CD4-positive, alpha-beta T cell (primary cell): ENCODE measurements at regions not wholly inside any gene's neighbourhood (a gene's known extent, or its start where the extent isn't known, plus 50 kb on each side); places are given as distances from the start of the nearest gene placed in this dataset.

Experiments used
- ATAC-seq: fragments of 200-7000 bp; cut with Tn5 transposase; one replicate; pipeline ENCODE4 v1.10.0; 2022; ENCODE audit warnings: mild to moderate bottlenecking; ENCODE audit not compliant: poor library complexity
- CTCF ChIA-PET: fragments of 350-600 bp; sonication (Branson Sonifier 250); formaldehyde crosslinking; loops from one replicate; lab custom pipeline; 2021; ENCODE audit warnings: antibody characterized with exemption, inconsistent platforms; lab: Charles Lee
- POLR2A ChIA-PET: fragments of 350-600 bp; sonication (Branson Sonifier 250); formaldehyde crosslinking; loops from one replicate; lab custom pipeline; 2021; ENCODE audit warnings: antibody characterized with exemption, inconsistent platforms; lab: Charles Lee
- DNase-seq, 14 experiments: peaks; one replicate each; pipeline ENCODE4 v3.0.0-alpha.2; 2013 to 2020; ENCODE audit warnings: mixed read lengths in 2 of 14
- H3K27ac ChIP-seq, 2 donors: one replicate each; pipeline versions ENCODE4 v1.5.1 to v1.7.0; 2013; ENCODE audit warnings: low read length in 2 of 2, low read depth in 1 of 2, mild to moderate bottlenecking in 1 of 2
- H3K27me3 ChIP-seq, 2 experiments: 1 replicate in 1 of 2; 2 replicates in 1 of 2; pipeline versions ENCODE4 v1.6.1 to v1.7.0; 2013; ENCODE audit warnings: low read length in 2 of 2, control low read depth in 1 of 2, mild to moderate bottlenecking in 1 of 2, moderate library complexity in 1 of 2; ENCODE audit not compliant: insufficient read depth in 2 of 2, control insufficient read depth in 1 of 2
- H3K36me3 ChIP-seq: one replicate; pipeline ENCODE4 v1.6.1; 2013; ENCODE audit warnings: low read length, control low read depth; ENCODE audit not compliant: insufficient read depth
- H3K4me1 ChIP-seq: one replicate; pipeline ENCODE4 v1.6.1; 2013; ENCODE audit warnings: low read length, control low read depth; ENCODE audit not compliant: insufficient read depth
- H3K4me3 ChIP-seq: one replicate; pipeline ENCODE4 v1.5.1; 2013; ENCODE audit warnings: mild to moderate bottlenecking, low read length, moderate library complexity
- H3K9me3 ChIP-seq, 2 experiments: 1 replicate in 1 of 2; 2 replicates in 1 of 2; pipeline versions ENCODE4 v1.6.1 to v1.7.0; 2013; ENCODE audit warnings: low read length in 2 of 2, mild to moderate bottlenecking in 2 of 2, control low read depth in 1 of 2, moderate library complexity in 1 of 2; ENCODE audit not compliant: control insufficient read depth in 1 of 2, insufficient read depth in 1 of 2
- H3K27ac Mint-ChIP-seq: one replicate; pipeline ENCODE4 v1.8.0; 2020; ENCODE audit warnings: mixed read lengths
- H3K27me3 Mint-ChIP-seq: one replicate; pipeline ENCODE4 v1.8.0; 2021; ENCODE audit warnings: mixed read lengths
- H3K36me3 Mint-ChIP-seq: one replicate; pipeline ENCODE4 v1.8.0; 2021; ENCODE audit warnings: low read depth, mixed read lengths
- H3K4me1 Mint-ChIP-seq: one replicate; pipeline ENCODE4 v1.8.0; 2021; ENCODE audit warnings: low read depth, mixed read lengths
- H3K4me3 Mint-ChIP-seq: one replicate; pipeline ENCODE4 v1.8.0; 2020; ENCODE audit warnings: mild to moderate bottlenecking, mixed read lengths
- H3K9me3 Mint-ChIP-seq: one replicate; pipeline ENCODE4 v1.8.0; 2020; ENCODE audit warnings: mixed read lengths
- intact Hi-C, 2 experiments: fragments of 100-400 bp; cut with DNase I in 1 of 2; cut with micrococcal nuclease in 1 of 2; formaldehyde crosslinking; loops; one replicate each; pipeline versions ENCODE4 v1.15.1 to v1.9.0; 2023 to 2025; cut with DNase I, micrococcal nuclease
- TF ChIP-seq, protein P1 (sequence below): fragments of 200-600 bp; IDR thresholded peaks from one replicate; pipeline ENCODE4 v1.8.0; 2022; ENCODE audit warnings: antibody characterized with exemption, mild to moderate bottlenecking

DNA sequence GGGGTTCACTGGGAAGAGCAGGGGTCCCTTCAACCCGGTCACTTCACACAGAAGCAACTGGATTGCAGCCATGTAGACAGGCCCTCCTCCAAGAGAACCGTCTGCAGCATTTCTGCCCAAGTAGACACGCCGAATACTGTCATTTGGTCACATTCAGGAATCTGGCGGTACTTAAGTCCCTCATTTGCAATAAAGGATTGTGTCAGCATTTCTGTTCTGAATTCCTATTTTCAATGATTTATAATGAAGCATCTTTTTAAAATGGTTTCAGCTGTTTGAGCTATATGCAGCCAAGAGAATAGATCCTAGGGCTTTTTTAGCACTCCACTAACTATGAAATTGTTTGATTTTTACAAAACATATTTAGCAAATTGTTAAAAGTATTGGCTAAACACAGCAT, 143.5 kb upstream of the SOX1 start:
- ChIA-PET CTCF (no interaction called here), POLR2A (no interaction called here)

DNA sequence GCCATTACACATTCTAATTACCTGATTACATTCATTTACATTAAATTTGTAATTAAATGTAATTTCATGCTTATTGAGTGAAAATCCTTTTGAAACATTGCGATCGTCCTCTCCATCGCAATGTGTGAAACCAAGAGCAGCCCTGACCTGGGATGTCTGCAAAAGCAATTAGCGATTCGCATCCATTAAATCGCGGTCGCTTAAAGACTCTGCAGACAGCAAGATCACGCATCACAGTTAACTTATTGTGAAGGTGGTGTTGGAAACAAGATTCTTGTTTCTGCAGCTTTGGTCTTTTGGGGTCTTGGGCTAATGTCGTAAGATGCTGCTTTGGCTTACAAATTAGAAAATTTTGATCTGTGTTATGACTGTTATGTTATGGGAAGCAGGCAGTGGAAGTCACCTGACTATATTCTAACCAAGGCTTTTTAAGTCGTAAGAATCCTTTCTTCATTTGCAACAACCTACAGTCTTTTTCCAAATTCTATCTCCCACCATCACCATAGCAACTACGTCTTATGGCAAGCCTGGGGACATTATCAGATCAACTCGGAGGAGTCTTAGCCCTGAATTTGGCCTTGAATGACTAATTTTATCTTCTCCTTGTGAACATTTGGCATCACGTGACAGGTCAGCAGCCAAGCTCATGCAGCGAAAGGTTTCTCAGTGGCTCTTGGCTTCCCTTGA, 142.8 kb upstream of the SOX1 start:
- H3K27ac ChIP-seq, result no peak overlapping the region
- Mint-ChIP-seq H3K36me3 (no peaks in the 10 kb centered on the region), H3K9me3 (no peaks in the 10 kb centered on the region), H3K4me1 (no peaks in the 10 kb centered on the region), H3K4me3 (no peak overlapping the region), H3K27ac (no peak overlapping the region), H3K27me3 (peaks cover 11% of the 10 kb centered on the region)
- H3K9me3 ChIP-seq, result peaks cover 0 to 10% of the 10 kb centered on the region in 2 experiments
- DNase-seq (no peak), ATAC-seq (no peak)
- no peaks in the 10 kb centered on the region for H3K36me3 ChIP-seq
- H3K4me1 ChIP-seq, result no peaks in the 10 kb centered on the region
- ChIA-PET POLR2A (no interaction called here), CTCF (no interaction called here)
- TF ChIP-seq, protein P1, sequence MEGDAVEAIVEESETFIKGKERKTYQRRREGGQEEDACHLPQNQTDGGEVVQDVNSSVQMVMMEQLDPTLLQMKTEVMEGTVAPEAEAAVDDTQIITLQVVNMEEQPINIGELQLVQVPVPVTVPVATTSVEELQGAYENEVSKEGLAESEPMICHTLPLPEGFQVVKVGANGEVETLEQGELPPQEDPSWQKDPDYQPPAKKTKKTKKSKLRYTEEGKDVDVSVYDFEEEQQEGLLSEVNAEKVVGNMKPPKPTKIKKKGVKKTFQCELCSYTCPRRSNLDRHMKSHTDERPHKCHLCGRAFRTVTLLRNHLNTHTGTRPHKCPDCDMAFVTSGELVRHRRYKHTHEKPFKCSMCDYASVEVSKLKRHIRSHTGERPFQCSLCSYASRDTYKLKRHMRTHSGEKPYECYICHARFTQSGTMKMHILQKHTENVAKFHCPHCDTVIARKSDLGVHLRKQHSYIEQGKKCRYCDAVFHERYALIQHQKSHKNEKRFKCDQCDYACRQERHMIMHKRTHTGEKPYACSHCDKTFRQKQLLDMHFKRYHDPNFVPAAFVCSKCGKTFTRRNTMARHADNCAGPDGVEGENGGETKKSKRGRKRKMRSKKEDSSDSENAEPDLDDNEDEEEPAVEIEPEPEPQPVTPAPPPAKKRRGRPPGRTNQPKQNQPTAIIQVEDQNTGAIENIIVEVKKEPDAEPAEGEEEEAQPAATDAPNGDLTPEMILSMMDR, result no peak
- intact Hi-C loops, result no loop called here
- no peaks in the 10 kb centered on the region for H3K27me3 ChIP-seq
- no peak overlapping the region for H3K4me3 ChIP-seq

More for the DNA sequence above, 143.5 kb upstream of the SOX1 start:
- Mint-ChIP-seq H3K27me3 (peaks cover 11% of the 10 kb centered on the region), H3K9me3 (no peaks in the 10 kb centered on the region), H3K4me1 (no peaks in the 10 kb centered on the region), H3K4me3 (no peak overlapping the region), H3K27ac (no peak overlapping the region), H3K36me3 (no peaks in the 10 kb centered on the region)
- ATAC-seq (no peak), DNase-seq (no peak)
- H3K9me3 ChIP-seq, result peaks cover 0 to 10% of the 10 kb centered on the region in 2 experiments
- no peaks in the 10 kb centered on the region for H3K36me3 ChIP-seq
- H3K4me1 ChIP-seq, result no peaks in the 10 kb centered on the region
- intact Hi-C loops, result no loop called here
- TF ChIP-seq, protein P1, result no peak
- no peaks in the 10 kb centered on the region for H3K27me3 ChIP-seq
- no peak overlapping the region for H3K4me3 ChIP-seq
- H3K27ac ChIP-seq, result no peak overlapping the region

DNA sequence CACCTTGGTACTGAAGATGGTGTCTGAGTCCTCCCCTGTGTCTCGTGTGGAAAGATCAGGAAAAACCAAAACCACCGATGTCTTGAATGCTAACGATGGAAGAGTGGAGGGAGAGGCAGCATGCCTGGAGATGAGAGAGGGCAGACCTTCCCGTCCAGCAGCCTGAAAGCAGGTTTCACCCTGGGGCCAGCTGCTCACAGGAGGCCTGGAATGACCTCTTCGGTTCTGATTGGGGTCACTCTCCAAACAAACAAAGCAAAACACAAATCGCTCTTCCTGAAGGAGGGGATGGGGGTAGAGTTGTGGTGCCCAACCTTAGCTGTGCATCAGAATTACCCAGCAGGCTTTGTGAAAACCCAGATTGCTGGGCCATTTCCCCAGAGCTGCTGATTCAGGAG, 142.3 kb upstream of the SOX1 start:
- Mint-ChIP-seq H3K27ac (no peak overlapping the region), H3K4me1 (no peaks in the 10 kb centered on the region), H3K4me3 (no peak overlapping the region), H3K9me3 (no peaks in the 10 kb centered on the region), H3K36me3 (no peaks in the 10 kb centered on the region), H3K27me3 (peaks cover 11% of the 10 kb centered on the region)
- TF ChIP-seq, protein P1, result no peak
- ChIA-PET POLR2A (no interaction called here), CTCF (no interaction called here)
- no peaks in the 10 kb centered on the region for H3K27me3 ChIP-seq
- H3K36me3 ChIP-seq, result no peaks in the 10 kb centered on the region
- ATAC-seq (no peak), DNase-seq (no peak)
- H3K4me3 ChIP-seq, result no peak overlapping the region
- peaks cover 0 to 14% of the 10 kb centered on the region in 2 experiments for H3K9me3 ChIP-seq
- H3K27ac ChIP-seq, result no peak overlapping the region
- intact Hi-C loops, result no loop called here
- H3K4me1 ChIP-seq, result no peaks in the 10 kb centered on the region
